CD8-positive, alpha-beta memory T cell (primary cell): ENCODE measurements at regions not wholly inside any gene's neighbourhood (a gene's known extent, or its start where the extent isn't known, plus 50 kb on each side); places are given as distances from the start of the nearest gene placed in this dataset.
"Not testable (repeated sequence)": the region's sequence is repeated elsewhere in the genome, so short reads cannot be mapped to it uniquely, and the experiment has no call there.

Source experiments
- CTCF ChIA-PET: fragments of 350-600 bp; sonication (Branson Sonifier 250); formaldehyde crosslinking; loops from one replicate; lab custom pipeline; 2021; ENCODE audit warnings: antibody characterized with exemption; lab: Charles Lee
- POLR2A ChIA-PET: fragments of 350-600 bp; sonication (Branson Sonifier 250); formaldehyde crosslinking; loops from one replicate; lab custom pipeline; 2021; ENCODE audit warnings: antibody characterized with exemption; lab: Charles Lee
- DNase-seq, 5 donors: peaks; one replicate each; pipeline versions ENCODE4 v3.0.0 to v3.0.0-alpha.2; 2020 to 2022; ENCODE audit warnings: mixed read lengths in 1 of 5
- H3K27ac ChIP-seq: one replicate; pipeline ENCODE4 v1.7.0; 2013; ENCODE audit warnings: low read depth, mild to moderate bottlenecking, low read length, moderate library complexity
- H3K27me3 ChIP-seq: 2 replicates; pipeline ENCODE4 v1.7.0; 2013; ENCODE audit warnings: low read length, mild to moderate bottlenecking; ENCODE audit not compliant: insufficient read depth, poor library complexity, severe bottlenecking
- H3K36me3 ChIP-seq: 2 replicates; pipeline ENCODE4 v1.7.0; 2013; ENCODE audit warnings: mild to moderate bottlenecking, low read length, moderate library complexity; ENCODE audit not compliant: insufficient read depth
- H3K4me1 ChIP-seq: 2 replicates; pipeline ENCODE4 v1.7.0; 2013; ENCODE audit warnings: mild to moderate bottlenecking, low read length, moderate library complexity; ENCODE audit not compliant: insufficient read depth
- H3K4me3 ChIP-seq: 2 replicates; pipeline ENCODE4 v1.7.0; 2013; ENCODE audit warnings: mild to moderate bottlenecking, low read length
- H3K9me3 ChIP-seq: 2 replicates; pipeline ENCODE4 v1.7.0; 2013; ENCODE audit warnings: mild to moderate bottlenecking, low read length
- H3K27ac Mint-ChIP-seq, 8 donors: one replicate each; pipeline ENCODE4 v1.8.0; 2020 to 2021; ENCODE audit warnings: mixed read lengths in 8 of 8, mild to moderate bottlenecking in 6 of 8, inconsistent platforms in 3 of 8, moderate library complexity in 3 of 8
- H3K27me3 Mint-ChIP-seq, 2 donors: one replicate each; pipeline ENCODE4 v1.8.0; 2020 to 2021; ENCODE audit warnings: mixed read lengths in 2 of 2, mild to moderate bottlenecking in 1 of 2, moderate library complexity in 1 of 2
- H3K36me3 Mint-ChIP-seq, 3 donors: one replicate each; pipeline ENCODE4 v1.8.0; 2020 to 2021; ENCODE audit warnings: mixed read lengths in 3 of 3, inconsistent platforms in 1 of 3, mild to moderate bottlenecking in 1 of 3
- H3K4me1 Mint-ChIP-seq, 3 donors: one replicate each; pipeline ENCODE4 v1.8.0; 2020 to 2021; ENCODE audit warnings: mixed read lengths in 3 of 3, inconsistent platforms in 1 of 3, mild to moderate bottlenecking in 1 of 3
- H3K4me3 Mint-ChIP-seq, 7 donors: one replicate each; pipeline ENCODE4 v1.8.0; 2020 to 2021; ENCODE audit warnings: mixed read lengths in 7 of 7, mild to moderate bottlenecking in 6 of 7, moderate library complexity in 4 of 7, inconsistent platforms in 2 of 7
- H3K9me3 Mint-ChIP-seq, 5 donors: one replicate each; pipeline ENCODE4 v1.8.0; 2020 to 2022; ENCODE audit warnings: mixed read lengths in 5 of 5, mild to moderate bottlenecking in 3 of 5, moderate library complexity in 2 of 5, inconsistent platforms in 1 of 5

DNA sequence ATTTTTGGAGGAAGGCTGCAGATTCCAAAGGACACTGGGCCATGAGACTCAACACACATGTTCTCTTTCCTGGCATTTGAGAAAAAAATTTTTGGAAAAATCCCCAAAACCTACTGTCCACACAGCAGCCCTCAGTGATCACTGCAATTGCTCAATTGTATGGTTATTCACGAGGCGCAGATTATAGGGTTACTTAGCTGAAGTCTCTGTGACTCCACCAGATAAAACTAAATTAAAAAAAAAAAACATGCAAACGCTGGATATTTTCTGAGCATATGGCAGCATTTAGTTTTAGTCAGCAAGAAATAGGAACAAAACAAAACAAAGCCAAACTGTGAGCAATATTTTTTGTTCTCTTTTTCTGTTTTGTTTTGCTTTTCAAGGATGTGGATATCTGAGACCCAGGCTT, 83.8 kb upstream of the FAM20A start:
- H3K27me3 Mint-ChIP-seq: peaks cover 7 to 18% of the 10 kb centered on the region in 2 donors
- H3K27ac Mint-ChIP-seq: no peak overlapping the region
- H3K9me3 Mint-ChIP-seq: no peaks in the 10 kb centered on the region
- no peak for DNase-seq
- H3K4me1 Mint-ChIP-seq: no peaks in the 10 kb centered on the region
- H3K36me3 Mint-ChIP-seq: no peaks in the 10 kb centered on the region
- no peak overlapping the region for H3K4me3 ChIP-seq
- H3K4me3 Mint-ChIP-seq: no peak overlapping the region
- H3K9me3 ChIP-seq: no peaks in the 10 kb centered on the region
- no peaks in the 10 kb centered on the region for H3K36me3 ChIP-seq
- ChIA-PET POLR2A (no interaction called here), CTCF (no interaction called here)
- no peaks in the 10 kb centered on the region for H3K27me3 ChIP-seq
- H3K27ac ChIP-seq: no peak overlapping the region
- no peaks in the 10 kb centered on the region for H3K4me1 ChIP-seq

DNA sequence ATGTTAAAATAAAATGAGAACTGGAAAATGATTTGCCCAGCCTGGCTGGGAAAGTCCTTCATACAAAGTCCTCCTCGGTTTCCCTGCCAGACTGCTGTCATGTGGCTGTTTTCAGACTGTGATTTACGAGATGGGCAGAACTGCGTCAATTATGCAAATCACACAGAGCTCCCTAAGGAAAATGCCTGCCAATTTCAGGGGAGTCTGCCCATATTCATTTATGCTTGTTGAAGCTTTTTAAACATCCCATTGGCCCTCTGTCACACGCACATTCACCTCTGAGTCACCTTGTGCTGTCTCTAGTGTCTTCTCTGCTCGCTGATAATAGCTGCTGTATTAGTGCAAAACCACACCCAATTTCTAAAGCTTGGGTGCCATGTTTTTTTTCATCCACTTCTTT, 81.7 kb upstream of the FAM20A start:
- no peak overlapping the region for H3K27ac ChIP-seq
- no peaks in the 10 kb centered on the region for H3K27me3 ChIP-seq
- no peaks in the 10 kb centered on the region for H3K9me3 ChIP-seq
- H3K36me3 Mint-ChIP-seq: no peaks in the 10 kb centered on the region
- no peak for DNase-seq
- no peaks in the 10 kb centered on the region for H3K4me1 ChIP-seq
- POLR2A ChIA-PET: no interaction called here
- no peaks in the 10 kb centered on the region for H3K36me3 ChIP-seq
- no peak overlapping the region for H3K4me3 Mint-ChIP-seq
- H3K4me3 ChIP-seq: no peak overlapping the region
- H3K9me3 Mint-ChIP-seq: no peaks in the 10 kb centered on the region
- CTCF ChIA-PET: no interaction called here
- peaks cover 10 to 26% of the 10 kb centered on the region in 2 donors for H3K27me3 Mint-ChIP-seq
- H3K4me1 Mint-ChIP-seq: no peaks in the 10 kb centered on the region
- H3K27ac Mint-ChIP-seq: no peak overlapping the region

DNA sequence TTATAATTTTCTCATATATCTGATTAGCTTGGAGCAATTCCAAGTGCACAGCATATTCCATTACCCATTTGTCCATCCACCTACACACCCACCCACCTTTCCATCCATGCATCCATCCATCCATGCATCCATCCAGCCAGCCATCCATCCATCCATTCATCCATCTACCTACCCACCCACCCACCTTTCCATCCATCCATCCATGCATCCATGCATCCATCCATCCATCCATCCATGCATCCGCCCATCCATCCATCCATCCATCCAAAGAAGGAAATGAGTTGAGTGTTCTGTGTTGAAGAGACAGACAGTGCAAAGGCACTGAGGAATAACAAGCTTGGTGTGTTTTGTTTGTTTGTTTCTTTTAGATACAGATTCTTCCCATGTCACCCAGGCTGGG, 78.7 kb upstream of the FAM20A start:
- Mint-ChIP-seq H3K27me3 (peaks cover 20 to 44% of the 10 kb centered on the region in 2 donors), H3K4me1 (no peaks in the 10 kb centered on the region), H3K27ac (no peak overlapping the region), H3K9me3 (no peaks in the 10 kb centered on the region), H3K4me3 (peak overlapping the region in 1 of 7 donors; percentile 11), H3K36me3 (no peaks in the 10 kb centered on the region)
- no peak for DNase-seq
- H3K9me3 ChIP-seq: no peaks in the 10 kb centered on the region
- no peaks in the 10 kb centered on the region for H3K27me3 ChIP-seq
- H3K27ac ChIP-seq: no peak overlapping the region
- ChIA-PET POLR2A (no interaction called here), CTCF (no interaction called here)
- H3K4me1 ChIP-seq: no peaks in the 10 kb centered on the region
- H3K36me3 ChIP-seq: no peaks in the 10 kb centered on the region
- H3K4me3 ChIP-seq: no peak overlapping the region

DNA sequence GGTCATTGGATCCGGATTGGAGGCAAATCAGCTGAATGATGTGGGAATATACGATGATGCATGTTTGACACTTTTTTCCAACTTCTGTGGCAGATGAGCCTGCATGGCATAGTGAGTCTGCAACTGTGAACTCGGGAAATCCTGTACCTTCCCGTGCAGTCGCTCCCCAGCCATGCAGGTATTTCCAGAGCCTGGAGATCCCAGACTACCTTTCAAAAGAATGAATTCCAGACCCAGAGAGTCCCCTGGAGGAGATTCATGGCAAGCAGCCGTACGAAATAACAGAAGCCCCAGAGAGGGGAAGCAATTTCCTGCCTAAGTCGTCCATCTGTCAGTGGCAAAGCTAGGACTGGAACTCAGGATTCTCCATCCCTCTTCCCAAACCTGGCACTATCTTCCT, 75.7 kb upstream of the FAM20A start:
- no peaks in the 10 kb centered on the region for H3K4me1 ChIP-seq
- no peaks in the 10 kb centered on the region for H3K9me3 ChIP-seq
- Mint-ChIP-seq H3K9me3 (no peaks in the 10 kb centered on the region), H3K36me3 (no peaks in the 10 kb centered on the region), H3K4me1 (no peaks in the 10 kb centered on the region), H3K4me3 (no peak overlapping the region), H3K27ac (no peak overlapping the region), H3K27me3 (peaks cover 17 to 38% of the 10 kb centered on the region in 2 donors)
- ChIA-PET POLR2A (no interaction called here), CTCF (no interaction called here)
- no peaks in the 10 kb centered on the region for H3K36me3 ChIP-seq
- DNase-seq: no peak
- no peaks in the 10 kb centered on the region for H3K27me3 ChIP-seq
- no peak overlapping the region for H3K27ac ChIP-seq
- no peak overlapping the region for H3K4me3 ChIP-seq

DNA sequence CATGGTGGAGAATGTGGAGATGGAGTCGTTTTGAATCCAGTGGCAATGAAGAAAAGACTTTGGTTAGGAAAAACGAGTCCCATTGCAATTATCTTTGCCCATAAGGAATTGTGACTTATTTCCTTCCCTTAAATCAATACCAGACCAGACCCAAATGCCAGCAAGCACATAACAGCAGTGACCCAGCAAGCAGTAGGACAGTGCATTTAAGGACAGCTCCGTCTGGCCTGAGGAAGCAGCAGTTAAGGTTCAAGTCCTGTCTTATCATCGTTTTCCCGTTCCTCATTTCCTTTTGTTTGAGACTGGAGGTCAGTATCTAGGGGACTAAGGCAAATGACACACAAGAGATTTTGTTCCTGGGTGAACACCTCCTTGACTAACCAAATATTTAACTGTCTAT, 74.6 kb upstream of the FAM20A start:
- Mint-ChIP-seq H3K27me3 (peaks cover 16 to 35% of the 10 kb centered on the region in 2 donors), H3K36me3 (no peaks in the 10 kb centered on the region), H3K4me1 (no peaks in the 10 kb centered on the region), H3K27ac (no peak overlapping the region), H3K9me3 (no peaks in the 10 kb centered on the region), H3K4me3 (no peak overlapping the region)
- Histone ChIP-seq H3K4me1 (no peaks in the 10 kb centered on the region), H3K36me3 (no peaks in the 10 kb centered on the region), H3K4me3 (no peak overlapping the region), H3K27ac (no peak overlapping the region), H3K9me3 (no peaks in the 10 kb centered on the region), H3K27me3 (no peaks in the 10 kb centered on the region)
- ChIA-PET POLR2A (no interaction called here), CTCF (no interaction called here)
- no peak for DNase-seq

DNA sequence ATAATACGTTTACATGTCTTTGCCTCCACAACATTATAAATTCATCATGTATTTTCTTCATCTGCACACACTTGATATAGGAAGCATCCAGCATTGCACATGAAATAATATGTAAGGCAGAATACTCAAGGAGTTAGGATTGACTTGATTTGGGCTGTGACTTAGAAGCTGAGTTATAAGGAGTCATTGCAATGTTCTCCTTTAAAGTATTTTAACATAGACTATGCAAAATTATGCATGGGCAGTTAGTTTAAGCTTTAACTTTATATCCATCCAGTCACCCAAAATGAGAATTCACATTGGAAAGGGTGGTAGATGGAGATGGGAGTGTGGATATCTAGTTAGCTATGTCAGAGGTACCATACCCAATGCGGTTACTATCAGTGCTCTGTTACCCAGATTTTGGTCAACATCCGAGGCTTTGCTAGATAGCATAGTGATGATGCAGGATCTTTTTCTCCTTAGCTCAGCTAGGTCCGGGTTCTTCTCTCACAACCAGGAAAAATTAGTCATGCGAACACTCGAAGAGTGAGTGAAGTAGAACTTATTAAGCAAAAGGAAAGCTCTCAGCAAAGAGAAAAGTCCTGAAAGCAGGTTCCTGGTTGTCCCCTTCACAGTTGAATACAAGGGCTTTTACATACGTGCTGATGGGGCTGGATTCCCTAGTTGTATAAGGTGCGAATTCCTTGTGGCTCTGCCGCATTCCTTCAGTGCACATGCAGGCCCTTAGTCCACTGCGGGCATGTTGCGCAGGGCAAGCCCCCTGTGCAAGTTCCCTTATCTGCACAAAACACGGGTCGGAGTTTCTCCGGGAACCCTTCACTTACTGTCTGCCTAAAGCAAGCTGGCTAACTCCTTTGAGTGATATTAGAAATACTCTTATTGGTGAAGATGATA, 73.1 kb upstream of the FAM20A start:
- POLR2A ChIA-PET: no interaction called here

DNA sequence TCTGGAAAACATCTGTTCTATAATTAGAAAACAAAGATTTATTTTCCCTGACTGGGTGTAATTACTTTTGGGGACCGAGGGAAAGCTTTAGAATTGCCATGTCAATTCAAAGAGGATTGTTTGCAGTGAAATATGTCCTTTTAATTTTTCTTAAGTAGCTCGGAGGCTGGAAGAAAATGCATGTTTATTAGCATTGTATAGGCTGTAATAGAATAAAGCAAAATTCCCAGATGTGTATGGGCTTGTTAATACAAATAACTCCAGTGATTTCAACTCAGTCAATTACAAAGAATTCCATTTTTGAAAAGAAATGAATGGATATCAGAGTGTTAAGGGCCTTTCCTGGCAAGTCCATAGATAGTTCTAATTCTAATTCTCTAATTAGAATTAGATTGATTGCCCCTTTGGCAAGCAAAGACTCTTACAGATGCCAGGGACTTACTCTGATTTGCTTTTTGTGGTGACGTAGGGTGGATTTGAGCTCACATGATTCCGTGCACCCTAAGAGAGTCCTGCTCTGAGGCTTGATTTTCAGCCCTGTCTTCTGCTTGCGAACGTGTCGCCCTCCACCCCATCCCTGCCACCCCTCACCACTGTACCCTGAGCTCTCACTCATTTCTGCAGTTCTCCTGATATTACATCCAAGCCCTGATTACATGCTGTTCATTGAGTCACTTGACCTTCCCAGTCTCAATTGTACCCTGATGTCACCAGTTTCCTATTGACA, 70.0 kb upstream of the FAM20A start:
- CTCF ChIA-PET: no interaction called here

More for the DNA sequence above, 73.1 kb upstream of the FAM20A start:
- Mint-ChIP-seq H3K9me3 (no peaks in the 10 kb centered on the region), H3K36me3 (no peaks in the 10 kb centered on the region), H3K27me3 (peaks cover 12 to 37% of the 10 kb centered on the region in 2 donors), H3K4me1 (no peaks in the 10 kb centered on the region), H3K27ac (no peak overlapping the region), H3K4me3 (no peak overlapping the region)
- Histone ChIP-seq H3K4me1 (no peaks in the 10 kb centered on the region), H3K9me3 (no peaks in the 10 kb centered on the region), H3K27ac (no peak overlapping the region), H3K36me3 (no peaks in the 10 kb centered on the region), H3K27me3 (no peaks in the 10 kb centered on the region), H3K4me3 (no peak overlapping the region)
- CTCF ChIA-PET: no interaction called here
- no peak for DNase-seq

DNA sequence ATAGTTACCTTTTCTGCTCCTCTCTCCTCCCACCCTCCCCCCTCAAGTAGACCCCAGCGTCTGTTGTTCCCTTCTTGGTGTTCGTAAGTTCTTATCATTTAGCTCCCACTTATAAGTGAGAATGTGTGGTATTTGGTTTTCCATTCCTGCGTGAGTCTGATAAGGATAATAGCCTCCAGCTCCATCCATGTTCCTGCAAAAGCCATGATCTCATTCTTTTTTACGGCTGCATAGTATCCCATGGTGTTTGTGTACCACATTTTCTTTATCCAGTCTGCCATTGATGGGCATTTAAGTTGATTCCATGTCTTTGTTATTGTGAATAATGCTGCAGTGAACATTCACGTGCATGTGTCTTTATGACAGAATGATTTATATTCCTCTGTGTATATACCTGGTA, 65.3 kb upstream of the FAM20A start:
- DNase-seq, POLR2A ChIA-PET: not testable (repeated sequence)

More for the DNA sequence above, 70.0 kb upstream of the FAM20A start:
- H3K4me3 Mint-ChIP-seq: no peak overlapping the region
- Histone ChIP-seq H3K4me1 (no peaks in the 10 kb centered on the region), H3K4me3 (no peak overlapping the region), H3K27me3 (no peaks in the 10 kb centered on the region), H3K27ac (no peak overlapping the region), H3K36me3 (no peaks in the 10 kb centered on the region), H3K9me3 (no peaks in the 10 kb centered on the region)
- H3K36me3 Mint-ChIP-seq: no peaks in the 10 kb centered on the region
- no peak overlapping the region for H3K27ac Mint-ChIP-seq
- no peaks in the 10 kb centered on the region for H3K4me1 Mint-ChIP-seq
- no peak for DNase-seq
- POLR2A ChIA-PET: no interaction called here
- peaks cover 4 to 34% of the 10 kb centered on the region in 2 donors for H3K27me3 Mint-ChIP-seq
- no peaks in the 10 kb centered on the region for H3K9me3 Mint-ChIP-seq

More for the DNA sequence above, 65.3 kb upstream of the FAM20A start:
- H3K27ac Mint-ChIP-seq, H3K27me3 ChIP-seq, H3K27ac ChIP-seq, H3K9me3 ChIP-seq, H3K36me3 ChIP-seq, H3K4me1 Mint-ChIP-seq, H3K4me3 ChIP-seq, H3K4me3 Mint-ChIP-seq, CTCF ChIA-PET, H3K4me1 ChIP-seq, H3K9me3 Mint-ChIP-seq, H3K36me3 Mint-ChIP-seq: not testable (repeated sequence)
- peaks cover 7 to 50% of the 10 kb centered on the region in 2 donors for H3K27me3 Mint-ChIP-seq
